Astrocyte (in vitro differentiated cells and primary cell): ENCODE measurements at regions not wholly inside any gene's neighbourhood (a gene's known extent, or its start where the extent isn't known, plus 50 kb on each side); places are given as distances from the start of the nearest gene placed in this dataset.

Source experiments
- DNase-seq: peaks from one replicate; pipeline ENCODE4 v3.0.0-alpha.2; 2010; ENCODE audit warnings: low read depth
- FAIRE-seq: peaks from 2 replicates; lab custom pipeline; 2011; peaks lifted over from hg19 to GRCh38; lab: Jason Lieb, UNC
- H2AFZ ChIP-seq: 2 replicates; pipeline ENCODE4 v1.6.0; 2012; ENCODE audit warnings: low read depth, low read length, inconsistent platforms
- H3K27ac ChIP-seq: 2 replicates; pipeline ENCODE4 v1.5.1; 2011; ENCODE audit warnings: low read depth, low read length, inconsistent platforms
- H3K27me3 ChIP-seq: 2 replicates; pipeline ENCODE4 v1.6.0; 2011; ENCODE audit warnings: low read length, inconsistent platforms; ENCODE audit not compliant: insufficient read depth
- H3K36me3 ChIP-seq: 2 replicates; pipeline ENCODE4 v1.5.1; 2011; ENCODE audit warnings: low read length, inconsistent platforms; ENCODE audit not compliant: insufficient read depth
- H3K4me1 ChIP-seq: 2 replicates; pipeline ENCODE4 v1.5.1; 2011; ENCODE audit warnings: low read length, inconsistent platforms; ENCODE audit not compliant: insufficient read depth
- H3K4me2 ChIP-seq: 2 replicates; pipeline ENCODE4 v1.6.0; 2012; ENCODE audit warnings: low read length, inconsistent platforms
- H3K4me3 ChIP-seq: 2 replicates; pipeline ENCODE4 v1.5.1; 2011; ENCODE audit warnings: low read depth, mild to moderate bottlenecking, low read length, inconsistent platforms; ENCODE audit not compliant: insufficient read depth
- H3K79me2 ChIP-seq: 2 replicates; pipeline ENCODE4 v1.6.0; 2012; ENCODE audit warnings: mild to moderate bottlenecking, low read length, inconsistent platforms; ENCODE audit not compliant: insufficient read depth
- H3K9ac ChIP-seq: 2 replicates; pipeline ENCODE4 v1.6.0; 2012; ENCODE audit warnings: mild to moderate bottlenecking, low read length, inconsistent platforms
- H3K9me3 ChIP-seq: 2 replicates; pipeline ENCODE4 v1.5.1; 2012; ENCODE audit warnings: low read depth, mild to moderate bottlenecking, low read length, inconsistent platforms; ENCODE audit not compliant: insufficient read depth
- H4K20me1 ChIP-seq: 2 replicates; pipeline ENCODE4 v1.6.0; 2012; ENCODE audit warnings: low read length, inconsistent platforms; ENCODE audit not compliant: insufficient read depth
- H3K27ac Mint-ChIP-seq: one replicate; pipeline ENCODE4 v1.8.0; 2021; ENCODE audit warnings: mild to moderate bottlenecking, mixed read lengths; ENCODE audit not compliant: unreplicated experiment
- H3K27me3 Mint-ChIP-seq: one replicate; pipeline ENCODE4 v1.8.0; 2021; ENCODE audit warnings: low read depth, mixed read lengths; ENCODE audit not compliant: unreplicated experiment
- H3K36me3 Mint-ChIP-seq: one replicate; pipeline ENCODE4 v1.8.0; 2021; ENCODE audit warnings: low read depth, mixed read lengths; ENCODE audit not compliant: unreplicated experiment
- H3K4me1 Mint-ChIP-seq: one replicate; pipeline ENCODE4 v1.8.0; 2021; ENCODE audit warnings: low read depth, mixed read lengths; ENCODE audit not compliant: unreplicated experiment
- H3K4me3 Mint-ChIP-seq: one replicate; pipeline ENCODE4 v1.8.0; 2021; ENCODE audit warnings: mild to moderate bottlenecking, moderate library complexity, mixed read lengths; ENCODE audit not compliant: unreplicated experiment
- H3K9me3 Mint-ChIP-seq: one replicate; pipeline ENCODE4 v1.8.0; 2021; ENCODE audit warnings: mild to moderate bottlenecking, mixed read lengths; ENCODE audit not compliant: unreplicated experiment
- EZH2 ChIP-seq: IDR thresholded peaks from 2 replicates; pipeline ENCODE4 v1.6.1; 2012; ENCODE audit warnings: mild to moderate bottlenecking, low read length, inconsistent platforms; ENCODE audit not compliant: insufficient read depth
- TF ChIP-seq, protein P1 (sequence below): IDR thresholded peaks from 2 replicates; pipeline ENCODE4 v1.5.1; 2011; ENCODE audit warnings: low read depth, mild to moderate bottlenecking, inconsistent platforms, low read length, moderate library complexity; ENCODE audit not compliant: insufficient read depth

- Mint-ChIP-seq H3K27me3 (peaks cover 2% of the 10 kb centered on the region), H3K4me3 (no peak overlapping the region), H3K4me1 (no peaks in the 10 kb centered on the region), H3K9me3 (no peaks in the 10 kb centered on the region), H3K36me3 (no peaks in the 10 kb centered on the region), H3K27ac (no peak overlapping the region)
- no peak overlapping the region for H2AFZ ChIP-seq
- no peaks in the 10 kb centered on the region for H3K36me3 ChIP-seq
- H4K20me1 ChIP-seq = no peaks in the 10 kb centered on the region
- no peaks in the 10 kb centered on the region for H3K27me3 ChIP-seq
- H3K27ac ChIP-seq = no peak overlapping the region
- DNase-seq (no peak), FAIRE-seq (no peak)
- no peaks in the 10 kb centered on the region for H3K9me3 ChIP-seq
- H3K4me2 ChIP-seq = no peak overlapping the region
- H3K4me3 ChIP-seq = no peak overlapping the region
- H3K4me1 ChIP-seq = no peaks in the 10 kb centered on the region
- no peak overlapping the region for H3K9ac ChIP-seq
- no peaks in the 10 kb centered on the region for H3K79me2 ChIP-seq
- TF ChIP-seq, protein P1, sequence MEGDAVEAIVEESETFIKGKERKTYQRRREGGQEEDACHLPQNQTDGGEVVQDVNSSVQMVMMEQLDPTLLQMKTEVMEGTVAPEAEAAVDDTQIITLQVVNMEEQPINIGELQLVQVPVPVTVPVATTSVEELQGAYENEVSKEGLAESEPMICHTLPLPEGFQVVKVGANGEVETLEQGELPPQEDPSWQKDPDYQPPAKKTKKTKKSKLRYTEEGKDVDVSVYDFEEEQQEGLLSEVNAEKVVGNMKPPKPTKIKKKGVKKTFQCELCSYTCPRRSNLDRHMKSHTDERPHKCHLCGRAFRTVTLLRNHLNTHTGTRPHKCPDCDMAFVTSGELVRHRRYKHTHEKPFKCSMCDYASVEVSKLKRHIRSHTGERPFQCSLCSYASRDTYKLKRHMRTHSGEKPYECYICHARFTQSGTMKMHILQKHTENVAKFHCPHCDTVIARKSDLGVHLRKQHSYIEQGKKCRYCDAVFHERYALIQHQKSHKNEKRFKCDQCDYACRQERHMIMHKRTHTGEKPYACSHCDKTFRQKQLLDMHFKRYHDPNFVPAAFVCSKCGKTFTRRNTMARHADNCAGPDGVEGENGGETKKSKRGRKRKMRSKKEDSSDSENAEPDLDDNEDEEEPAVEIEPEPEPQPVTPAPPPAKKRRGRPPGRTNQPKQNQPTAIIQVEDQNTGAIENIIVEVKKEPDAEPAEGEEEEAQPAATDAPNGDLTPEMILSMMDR = no peak
- no peak for TF ChIP-seq EZH2
Measured at GRCh38 chr12:72162875-72163274, 109.3 kb upstream of the TRHDE start.

- Histone ChIP-seq H3K4me1 (no peaks in the 10 kb centered on the region), H3K4me2 (no peak overlapping the region), H3K4me3 (no peak overlapping the region), H4K20me1 (no peaks in the 10 kb centered on the region), H3K79me2 (no peaks in the 10 kb centered on the region), H3K9ac (no peak overlapping the region), H3K27me3 (no peaks in the 10 kb centered on the region), H3K27ac (no peak overlapping the region), H3K9me3 (no peaks in the 10 kb centered on the region), H3K36me3 (no peaks in the 10 kb centered on the region), H2AFZ (no peak overlapping the region)
- FAIRE-seq (no peak), DNase-seq (no peak)
- no peaks in the 10 kb centered on the region for H3K27me3 Mint-ChIP-seq
- H3K4me1 Mint-ChIP-seq = no peaks in the 10 kb centered on the region
- no peak overlapping the region for H3K4me3 Mint-ChIP-seq
- TF ChIP-seq, protein P1 = no peak
- TF ChIP-seq EZH2 = no peak
- H3K27ac Mint-ChIP-seq = no peak overlapping the region
- H3K36me3 Mint-ChIP-seq = no peaks in the 10 kb centered on the region
- no peaks in the 10 kb centered on the region for H3K9me3 Mint-ChIP-seq
Measured at GRCh38 chr12:72168851-72169250, 103.3 kb upstream of the TRHDE start.

- Histone ChIP-seq H3K27ac (no peak overlapping the region), H4K20me1 (no peaks in the 10 kb centered on the region), H3K9ac (no peak overlapping the region), H3K36me3 (no peaks in the 10 kb centered on the region), H3K9me3 (no peaks in the 10 kb centered on the region), H3K27me3 (no peaks in the 10 kb centered on the region), H3K4me1 (no peaks in the 10 kb centered on the region), H2AFZ (no peak overlapping the region), H3K4me2 (no peak overlapping the region), H3K79me2 (no peaks in the 10 kb centered on the region), H3K4me3 (no peak overlapping the region)
- Mint-ChIP-seq H3K4me1 (no peaks in the 10 kb centered on the region), H3K4me3 (no peak overlapping the region), H3K27ac (no peak overlapping the region), H3K9me3 (no peaks in the 10 kb centered on the region), H3K36me3 (no peaks in the 10 kb centered on the region), H3K27me3 (no peaks in the 10 kb centered on the region)
- TF ChIP-seq EZH2 = no peak
- TF ChIP-seq, protein P1 = no peak
- DNase-seq = no peak
- no peak for FAIRE-seq
Measured at GRCh38 chr12:72173974-72174373, 98.2 kb upstream of the TRHDE start.
